Activated naive CD8-positive, alpha-beta T cell treated with anti-CD3 and anti-CD28 coated beads, Interleukin-2, amount 50 U/mL, for 24 hours (primary cell): ENCODE measurements at regions not wholly inside any gene's neighbourhood (a gene's known extent, or its start where the extent isn't known, plus 50 kb on each side); places are given as distances from the start of the nearest gene placed in this dataset.
"Not testable (repeated sequence)": the region's sequence is repeated elsewhere in the genome, so short reads cannot be mapped to it uniquely, and the experiment has no call there.

Source experiments
- ATAC-seq: fragments of 150-1000 bp; cut with Tn5 transposase; one replicate; pipeline ENCODE4 v1.10.0; 2021
- DNase-seq: peaks from one replicate; pipeline ENCODE4 v3.0.0; 2021
- H3K27ac Mint-ChIP-seq: one replicate; pipeline ENCODE4 v1.8.0; 2021; ENCODE audit warnings: mild to moderate bottlenecking, mixed read lengths
- H3K27me3 Mint-ChIP-seq: one replicate; pipeline ENCODE4 v1.8.0; 2021; ENCODE audit warnings: mixed read lengths
- H3K36me3 Mint-ChIP-seq: one replicate; pipeline ENCODE4 v1.8.0; 2021; ENCODE audit warnings: low read depth, mixed read lengths
- H3K4me1 Mint-ChIP-seq: one replicate; pipeline ENCODE4 v1.8.0; 2021; ENCODE audit warnings: mixed read lengths
- H3K4me3 Mint-ChIP-seq: one replicate; pipeline ENCODE4 v1.8.0; 2021; ENCODE audit warnings: mild to moderate bottlenecking, moderate library complexity, mixed read lengths
- H3K9me3 Mint-ChIP-seq: one replicate; pipeline ENCODE4 v1.8.0; 2021; ENCODE audit warnings: mixed read lengths

GRCh38 chr7:108627476-108628051 lies 57.9 kb downstream of the DNAJB9 start:
- H3K27ac Mint-ChIP-seq = no peak overlapping the region
- no peaks in the 10 kb centered on the region for H3K9me3 Mint-ChIP-seq
- no peaks in the 10 kb centered on the region for H3K36me3 Mint-ChIP-seq
- no peak for DNase-seq
- peaks cover 16% of the 10 kb centered on the region for H3K27me3 Mint-ChIP-seq
- no peaks in the 10 kb centered on the region for H3K4me1 Mint-ChIP-seq
- ATAC-seq = no peak
- no peak overlapping the region for H3K4me3 Mint-ChIP-seq

- no peaks in the 10 kb centered on the region for H3K4me1 Mint-ChIP-seq
- no peak overlapping the region for H3K4me3 Mint-ChIP-seq
- no peaks in the 10 kb centered on the region for H3K36me3 Mint-ChIP-seq
- no peaks in the 10 kb centered on the region for H3K9me3 Mint-ChIP-seq
- H3K27ac Mint-ChIP-seq = no peak overlapping the region
- no peak for DNase-seq
- peaks cover 16% of the 10 kb centered on the region for H3K27me3 Mint-ChIP-seq
- no peak for ATAC-seq
These were observed 59.0 kb downstream of the DNAJB9 start for GRCh38 chr7:108628678-108629077.

DNA sequence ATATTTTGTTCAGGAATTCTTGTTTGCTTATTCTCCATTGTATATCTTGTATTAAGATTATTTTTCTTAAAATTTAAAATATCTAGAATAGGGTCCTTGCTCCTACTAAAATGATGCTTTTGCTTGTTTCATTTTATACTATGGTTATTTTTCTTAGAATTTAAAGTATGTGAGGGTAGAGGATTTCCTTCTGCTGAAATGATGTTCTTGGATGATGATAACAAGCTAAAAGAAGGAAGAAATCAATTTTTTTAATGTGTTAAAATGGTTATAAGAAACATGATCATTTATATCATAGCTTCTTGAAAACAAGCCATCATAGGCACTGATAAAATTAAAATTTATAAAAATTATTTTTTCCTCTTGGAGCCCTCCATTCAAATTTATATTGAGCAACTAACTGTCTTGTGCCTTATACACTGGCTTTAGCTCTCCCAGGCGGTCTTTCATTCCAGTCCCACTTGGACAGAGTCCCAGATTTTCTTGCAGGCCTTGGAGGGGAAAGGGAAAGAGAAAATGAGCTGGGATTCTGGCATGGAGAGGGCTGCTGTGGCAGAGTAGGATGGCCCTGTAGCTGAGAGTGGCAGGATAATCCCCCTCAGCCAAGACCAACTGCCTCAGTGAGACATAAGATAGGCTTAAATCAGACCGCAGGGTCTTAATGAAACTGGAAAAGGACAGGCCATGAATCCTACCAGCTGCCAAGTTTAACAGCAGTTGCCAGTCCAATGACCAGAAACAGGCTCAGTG lies 60.2 kb downstream of the DNAJB9 start:
- Mint-ChIP-seq H3K4me3 (no peak overlapping the region), H3K36me3 (no peaks in the 10 kb centered on the region), H3K27ac (no peak overlapping the region), H3K9me3 (no peaks in the 10 kb centered on the region), H3K27me3 (peaks cover 16% of the 10 kb centered on the region), H3K4me1 (no peaks in the 10 kb centered on the region)
- DNase-seq (no peak), ATAC-seq (no peak)

DNA sequence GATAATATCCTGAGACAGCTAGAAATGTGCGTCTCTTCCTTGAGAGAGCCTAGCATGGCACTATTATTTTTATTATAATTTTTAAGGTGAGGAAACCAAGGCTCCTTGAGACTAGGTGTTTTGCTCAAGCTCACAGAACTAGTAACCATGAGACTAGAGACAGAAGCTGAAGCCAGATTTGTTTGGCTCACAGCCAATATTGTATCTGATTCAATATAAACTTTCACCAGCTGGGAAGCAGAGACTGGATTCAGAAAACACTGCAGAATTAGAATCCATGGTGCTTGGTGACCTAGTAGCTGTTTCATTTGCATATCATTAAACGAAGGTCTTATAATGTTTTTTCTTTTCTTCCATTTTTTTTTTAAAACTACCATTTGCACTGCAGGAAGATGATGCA lies 64.4 kb downstream of the DNAJB9 start:
- no peak for ATAC-seq
- Mint-ChIP-seq H3K4me3 (no peak overlapping the region), H3K27me3 (peaks cover 3% of the 10 kb centered on the region), H3K36me3 (no peaks in the 10 kb centered on the region), H3K27ac (no peak overlapping the region), H3K4me1 (no peaks in the 10 kb centered on the region), H3K9me3 (no peaks in the 10 kb centered on the region)
- DNase-seq = no peak

DNA sequence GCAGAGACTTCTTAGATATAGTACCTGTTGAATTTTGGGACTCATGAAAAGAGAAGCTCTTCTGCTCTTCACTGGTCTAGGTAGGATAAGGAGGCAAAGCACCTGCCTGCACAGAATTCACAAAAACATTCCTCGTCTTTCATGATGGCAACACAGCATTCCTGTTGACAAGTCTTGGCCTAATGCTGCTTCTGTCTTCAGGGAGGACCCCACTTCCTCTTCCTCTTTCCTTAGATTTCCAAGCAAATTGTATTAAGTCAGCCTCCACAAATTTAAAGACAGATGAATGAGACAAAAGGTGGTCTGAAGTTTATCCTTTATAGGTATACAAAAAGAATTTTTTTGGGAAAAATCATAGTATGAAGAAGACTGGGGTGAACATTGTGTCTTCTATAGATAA lies 64.9 kb downstream of the DNAJB9 start:
- H3K27me3 Mint-ChIP-seq = peaks cover 3% of the 10 kb centered on the region
- no peaks in the 10 kb centered on the region for H3K4me1 Mint-ChIP-seq
- no peaks in the 10 kb centered on the region for H3K9me3 Mint-ChIP-seq
- no peak overlapping the region for H3K27ac Mint-ChIP-seq
- ATAC-seq (no peak), DNase-seq (no peak)
- H3K4me3 Mint-ChIP-seq = no peak overlapping the region
- H3K36me3 Mint-ChIP-seq = no peaks in the 10 kb centered on the region

DNA sequence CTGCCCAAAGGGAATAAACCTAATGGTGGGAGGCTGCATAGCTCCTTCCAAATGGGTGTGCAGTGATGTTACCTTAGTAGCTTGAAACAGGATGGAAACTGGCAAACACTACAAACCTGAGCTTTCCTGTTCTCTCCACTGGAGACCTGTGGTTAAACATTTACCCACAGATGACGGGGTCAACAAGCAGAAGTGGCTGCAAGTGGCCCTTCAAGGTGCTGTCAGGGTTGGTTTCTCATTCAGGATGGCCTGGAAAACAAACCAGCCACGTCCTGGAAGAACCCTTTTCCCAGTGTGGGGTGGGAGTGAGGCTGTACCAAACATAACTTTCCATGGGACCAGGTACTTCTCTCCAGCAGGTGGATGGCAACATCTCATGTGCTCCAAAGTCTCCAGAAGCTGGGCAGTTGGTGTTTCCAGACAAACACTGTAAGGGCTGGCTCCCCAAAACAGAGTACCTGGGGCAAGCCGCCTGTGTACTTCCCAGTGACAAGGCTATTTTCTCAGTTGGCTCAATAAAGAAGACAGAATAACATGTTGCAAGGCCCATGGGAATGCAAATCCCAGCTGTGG lies 67.5 kb downstream of the DNAJB9 start:
- Mint-ChIP-seq H3K36me3 (no peaks in the 10 kb centered on the region), H3K4me1 (no peaks in the 10 kb centered on the region), H3K27ac (no peak overlapping the region), H3K9me3 (no peaks in the 10 kb centered on the region), H3K27me3 (peaks cover 2% of the 10 kb centered on the region), H3K4me3 (no peak overlapping the region)
- ATAC-seq (no peak), DNase-seq (no peak)

DNA sequence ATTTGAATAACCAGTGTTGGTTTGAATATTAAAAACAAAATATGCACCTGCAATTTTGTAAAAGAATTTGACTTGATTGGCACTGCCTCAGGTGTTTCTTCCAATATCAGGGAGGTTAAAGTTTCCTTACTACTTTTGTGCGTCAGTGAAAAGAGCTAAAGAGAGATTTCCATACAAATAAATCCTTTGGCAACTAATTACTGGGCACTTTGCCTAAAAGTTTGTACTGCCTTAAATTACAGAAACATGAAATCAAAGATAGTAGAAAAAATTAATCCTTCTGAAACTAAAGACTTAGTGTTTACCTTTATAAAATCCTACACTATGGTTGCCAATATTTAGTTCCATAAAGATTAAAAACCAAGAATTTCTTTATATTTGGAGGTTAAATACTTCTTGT lies 72.5 kb downstream of the DNAJB9 start:
- Mint-ChIP-seq H3K27me3 (peaks cover 7% of the 10 kb centered on the region), H3K27ac (no peak overlapping the region), H3K4me1 (no peaks in the 10 kb centered on the region), H3K9me3 (no peaks in the 10 kb centered on the region), H3K36me3 (no peaks in the 10 kb centered on the region), H3K4me3 (no peak overlapping the region)
- ATAC-seq (no peak), DNase-seq (no peak)

DNA sequence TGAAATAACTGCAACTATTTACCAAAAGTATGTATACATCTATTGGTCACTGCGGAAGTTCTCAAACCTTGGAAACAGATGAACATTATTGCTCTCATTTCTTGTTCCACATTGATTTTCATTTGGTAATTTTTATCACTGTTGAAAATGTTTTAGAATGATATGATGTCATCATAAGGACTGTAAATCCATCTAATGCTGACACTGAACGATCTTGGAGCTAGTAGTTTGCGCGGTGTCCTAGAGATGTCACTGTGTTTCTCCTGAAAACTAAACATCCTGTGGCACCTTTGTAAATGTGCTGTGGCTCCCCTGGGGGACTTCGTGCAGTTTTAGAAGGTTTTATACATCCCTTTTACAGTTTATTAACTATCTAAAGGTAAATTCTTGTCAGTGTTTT lies 73.5 kb downstream of the DNAJB9 start:
- no peak for ATAC-seq
- DNase-seq = no peak
- Mint-ChIP-seq H3K4me1 (no peaks in the 10 kb centered on the region), H3K27me3 (peaks cover 7% of the 10 kb centered on the region), H3K36me3 (no peaks in the 10 kb centered on the region), H3K4me3 (no peak overlapping the region), H3K9me3 (no peaks in the 10 kb centered on the region), H3K27ac (no peak overlapping the region)

DNA sequence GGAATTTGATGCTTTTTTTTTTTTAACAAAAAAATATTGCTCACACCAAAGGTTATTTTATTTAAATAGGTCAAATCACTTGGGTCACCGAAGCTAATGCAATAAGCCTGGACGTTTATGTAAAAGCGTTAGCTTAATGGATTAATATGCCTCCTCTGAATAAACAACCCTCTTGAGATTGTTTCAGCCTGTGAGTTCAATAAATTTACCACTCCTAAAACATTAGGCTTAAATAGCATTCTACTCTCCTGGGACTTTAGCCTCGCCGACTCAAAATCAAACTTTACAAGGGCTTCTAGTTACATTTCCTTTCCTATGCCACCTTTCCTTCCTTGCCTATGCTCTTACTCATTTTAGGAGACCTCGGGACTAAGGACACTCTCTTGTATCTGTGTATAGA lies 79.3 kb downstream of the DNAJB9 start:
- DNase-seq (no peak), ATAC-seq (no peak)
- Mint-ChIP-seq H3K9me3 (no peaks in the 10 kb centered on the region), H3K4me3 (no peak overlapping the region), H3K36me3 (no peaks in the 10 kb centered on the region), H3K27me3 (no peaks in the 10 kb centered on the region), H3K27ac (no peak overlapping the region), H3K4me1 (no peaks in the 10 kb centered on the region)

DNA sequence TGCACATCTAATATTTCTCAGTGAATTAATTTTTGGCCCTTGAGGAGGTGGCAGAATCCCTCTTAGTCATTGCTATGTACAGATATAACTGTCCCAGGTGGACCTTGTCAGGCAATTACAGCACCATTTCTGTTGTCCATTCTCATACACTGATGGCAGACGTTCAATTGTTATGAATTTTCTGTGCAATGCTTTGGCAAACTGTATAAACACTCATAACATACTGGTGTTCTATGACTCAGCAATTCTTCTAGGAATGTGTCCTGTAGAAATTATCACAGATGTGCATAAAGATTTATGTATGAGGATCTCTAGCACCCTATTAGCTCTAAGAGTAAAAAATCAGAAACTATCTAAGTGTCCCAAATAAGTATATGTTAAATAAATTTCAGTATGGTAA lies 80.8 kb downstream of the DNAJB9 start:
- DNase-seq (no peak), ATAC-seq (no peak)

DNA sequence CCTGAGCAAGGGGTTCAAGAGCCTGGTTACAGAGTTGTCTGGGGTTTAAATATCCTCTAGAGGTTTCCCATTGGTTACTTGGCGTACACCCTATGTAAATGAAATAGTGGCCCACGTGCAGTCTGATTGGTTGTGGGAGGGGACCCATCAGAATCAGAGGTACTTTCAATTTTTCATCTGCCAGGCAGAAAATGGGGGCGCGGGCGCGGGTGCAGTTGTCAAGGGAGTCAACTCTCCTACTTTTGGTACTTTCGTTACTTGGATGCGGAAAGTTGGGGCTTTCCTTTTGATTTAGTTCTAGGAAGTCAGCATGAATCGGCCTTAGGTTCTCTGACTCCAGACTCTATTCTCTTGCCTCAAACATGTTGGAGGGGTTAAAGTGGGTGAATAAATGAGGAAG lies 83.2 kb downstream of the DNAJB9 start:
- Mint-ChIP-seq H3K27ac (no peak overlapping the region), H3K36me3 (no peaks in the 10 kb centered on the region), H3K4me1 (no peaks in the 10 kb centered on the region), H3K27me3 (peaks cover 2% of the 10 kb centered on the region), H3K9me3 (no peaks in the 10 kb centered on the region), H3K4me3 (no peak overlapping the region)
- DNase-seq (no peak), ATAC-seq (no peak)

More for the DNA sequence above, 80.8 kb downstream of the DNAJB9 start:
- Mint-ChIP-seq H3K27me3 (no peaks in the 10 kb centered on the region), H3K27ac (no peak overlapping the region), H3K4me3 (no peak overlapping the region), H3K4me1 (no peaks in the 10 kb centered on the region), H3K9me3 (no peaks in the 10 kb centered on the region), H3K36me3 (no peaks in the 10 kb centered on the region)

- Mint-ChIP-seq H3K9me3 (no peaks in the 10 kb centered on the region), H3K36me3 (no peaks in the 10 kb centered on the region), H3K27me3 (peaks cover 2% of the 10 kb centered on the region), H3K4me1 (no peaks in the 10 kb centered on the region), H3K27ac (no peak overlapping the region), H3K4me3 (no peak overlapping the region)
- ATAC-seq = no peak
- DNase-seq = no peak
These were observed 83.9 kb downstream of the DNAJB9 start for GRCh38 chr7:108653526-108653925.

- H3K36me3 Mint-ChIP-seq, H3K4me1 Mint-ChIP-seq, H3K27me3 Mint-ChIP-seq, ATAC-seq, H3K4me3 Mint-ChIP-seq, H3K9me3 Mint-ChIP-seq, H3K27ac Mint-ChIP-seq, DNase-seq: not testable (repeated sequence)
These were observed 87.6 kb downstream of the DNAJB9 start for GRCh38 chr7:108657140-108657726.

DNA sequence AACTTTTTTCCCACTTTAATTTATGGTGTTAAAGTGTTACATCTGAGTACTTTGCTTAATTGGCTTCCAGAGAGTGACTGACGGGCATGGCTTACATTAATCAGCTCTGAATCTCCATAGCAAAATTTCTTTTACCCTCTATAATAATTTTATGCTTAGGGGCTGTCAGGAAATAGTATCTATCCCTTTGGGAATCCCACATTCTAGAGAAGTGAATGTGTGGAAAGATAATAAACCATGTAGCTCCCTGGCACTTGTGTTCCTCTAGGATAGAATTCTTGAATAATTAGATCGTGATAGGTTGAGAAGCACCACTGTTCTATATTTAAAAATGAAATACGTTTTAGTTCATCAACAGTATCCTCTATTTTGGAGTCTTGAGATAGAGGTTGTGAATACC lies 89.6 kb downstream of the DNAJB9 start:
- Mint-ChIP-seq H3K36me3 (no peaks in the 10 kb centered on the region), H3K4me1 (no peaks in the 10 kb centered on the region), H3K27me3 (peaks cover 2% of the 10 kb centered on the region), H3K27ac (no peak overlapping the region), H3K4me3 (no peak overlapping the region), H3K9me3 (no peaks in the 10 kb centered on the region)
- no peak for DNase-seq
- ATAC-seq = no peak

DNA sequence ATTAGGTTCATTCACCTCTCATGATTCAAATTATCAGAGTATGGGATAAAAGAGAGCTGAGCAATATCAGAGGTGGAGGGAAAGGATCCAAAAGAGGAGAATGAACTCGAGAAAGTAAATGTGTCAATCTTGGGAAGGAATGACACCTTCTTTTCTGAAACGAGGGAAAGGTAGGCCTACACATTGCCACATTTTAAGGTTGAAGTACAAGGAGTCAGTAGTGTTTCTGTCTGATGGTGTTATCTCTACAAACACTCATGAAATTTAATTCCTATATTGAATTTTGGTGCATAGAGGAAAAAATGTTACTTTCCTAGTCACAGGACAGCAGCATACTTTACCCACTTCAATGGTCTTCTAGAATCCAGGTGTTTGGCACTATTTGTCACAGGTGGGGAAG lies 90.2 kb downstream of the DNAJB9 start:
- no peak for DNase-seq
- ATAC-seq = no peak
- H3K4me3 Mint-ChIP-seq = no peak overlapping the region

More for the DNA sequence above, 90.2 kb downstream of the DNAJB9 start:
- Mint-ChIP-seq H3K27me3 (peaks cover 2% of the 10 kb centered on the region), H3K4me1 (no peaks in the 10 kb centered on the region), H3K36me3 (no peaks in the 10 kb centered on the region), H3K27ac (no peak overlapping the region), H3K9me3 (no peaks in the 10 kb centered on the region)
